ENCODE measurements at regions not wholly inside any gene's neighbourhood (a gene's known extent, or its start where the extent isn't known, plus 50 kb on each side); places are given as distances from the start of the nearest gene placed in this dataset.

- ATAC-seq, result no peak
- H3K4me3 Mint-ChIP-seq, result no peak overlapping the region
- no peak for DNase-seq
- no peaks in the 10 kb centered on the region for H3K36me3 Mint-ChIP-seq (ENCODE audit: low read depth)
- no peak overlapping the region for H3K27ac Mint-ChIP-seq
- H3K27me3 Mint-ChIP-seq, result peaks cover 8% of the 10 kb centered on the region
- peaks cover 4% of the 10 kb centered on the region for H3K4me1 Mint-ChIP-seq
- no peaks in the 10 kb centered on the region for H3K9me3 Mint-ChIP-seq
Observed at GRCh38 chr3:150110097-150110496, 139.4 kb upstream of the PFN2 start.

- H3K9me3 Mint-ChIP-seq, result no peaks in the 10 kb centered on the region
Observed at GRCh38 chr3:150107429-150108175, 136.9 kb upstream of the PFN2 start.

DNA sequence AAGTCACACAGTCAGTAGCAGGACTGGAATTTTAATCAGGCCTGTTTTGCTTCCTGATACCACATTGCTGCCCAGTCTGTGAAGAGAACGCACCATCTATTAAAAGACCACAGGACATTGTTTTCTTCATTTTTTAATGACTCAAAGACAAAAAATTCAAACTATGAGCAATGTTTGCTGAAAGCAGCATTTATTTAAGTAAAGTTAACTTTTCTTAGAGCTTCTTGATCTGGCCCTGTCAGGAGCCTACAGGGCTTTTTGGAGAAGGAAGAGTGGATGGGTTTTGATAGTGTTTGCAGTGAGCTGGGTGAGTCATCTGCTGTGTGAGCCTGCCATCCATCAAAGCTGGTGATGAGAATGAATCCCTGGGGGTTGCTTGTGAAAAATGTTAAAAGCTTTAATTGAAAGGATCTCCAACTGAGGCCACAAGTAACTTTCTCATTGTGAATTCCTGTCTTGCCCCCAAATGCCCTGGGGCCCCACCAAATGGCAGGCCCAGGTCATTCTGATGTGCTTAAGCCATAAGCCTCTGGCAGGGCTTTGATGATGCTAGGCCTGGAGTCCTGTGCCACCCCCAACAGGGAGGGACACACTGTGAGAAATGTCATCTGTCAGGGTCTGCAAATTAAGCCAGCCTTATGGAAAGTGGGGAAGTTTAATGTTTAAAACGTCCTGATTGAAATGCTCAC, 136.2 kb upstream of the PFN2 start:
- no peak overlapping the region for H3K27ac Mint-ChIP-seq
- H3K27me3 Mint-ChIP-seq, result peaks cover 1% of the 10 kb centered on the region
- H3K36me3 Mint-ChIP-seq (ENCODE audit: low read depth), result no peaks in the 10 kb centered on the region
- H3K4me1 Mint-ChIP-seq, result no peaks in the 10 kb centered on the region
- ATAC-seq (no peak), DNase-seq (no peak)
- H3K9me3 Mint-ChIP-seq, result no peaks in the 10 kb centered on the region
- no peak overlapping the region for H3K4me3 Mint-ChIP-seq

More at GRCh38 chr3:150107429-150108175, 136.9 kb upstream of the PFN2 start:
- H3K36me3 Mint-ChIP-seq (ENCODE audit: low read depth), result no peaks in the 10 kb centered on the region
- no peak overlapping the region for H3K4me3 Mint-ChIP-seq
- H3K27me3 Mint-ChIP-seq, result peaks cover 2% of the 10 kb centered on the region
- ATAC-seq, result no peak
- no peaks in the 10 kb centered on the region for H3K4me1 Mint-ChIP-seq
- DNase-seq, result no peak
- H3K27ac Mint-ChIP-seq, result no peak overlapping the region

- Mint-ChIP-seq H3K27me3 (peaks cover 5% of the 10 kb centered on the region), H3K27ac (no peak overlapping the region), H3K36me3 (ENCODE audit: low read depth) (no peaks in the 10 kb centered on the region), H3K9me3 (peaks cover 3% of the 10 kb centered on the region), H3K4me3 (no peak overlapping the region), H3K4me1 (no peaks in the 10 kb centered on the region)
- no peak for ATAC-seq
- no peak for DNase-seq
Observed at GRCh38 chr3:150105886-150106612, 135.4 kb upstream of the PFN2 start.

DNA sequence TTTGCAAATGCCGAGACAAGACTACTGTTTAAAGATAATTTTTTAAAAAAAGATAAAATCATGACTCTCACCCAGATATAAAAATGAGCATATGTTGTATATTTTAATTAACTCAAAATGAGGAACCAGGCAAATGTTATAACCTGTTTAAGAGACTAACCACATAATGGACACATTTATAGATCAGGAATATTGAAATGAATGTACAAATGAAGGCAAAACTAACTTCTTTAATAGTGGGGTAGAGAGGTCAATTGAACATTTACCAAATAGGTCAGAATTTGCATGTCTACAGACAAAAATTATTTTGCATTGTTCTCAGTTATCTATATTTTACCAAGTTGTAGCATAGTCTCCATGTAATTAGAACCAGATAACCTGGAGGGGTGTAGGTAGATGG, 134.3 kb upstream of the PFN2 start:
- H3K27me3 Mint-ChIP-seq, result peaks cover 10% of the 10 kb centered on the region
- ATAC-seq (no peak), DNase-seq (no peak)
- H3K4me1 Mint-ChIP-seq, result no peaks in the 10 kb centered on the region
- H3K36me3 Mint-ChIP-seq (ENCODE audit: low read depth), result no peaks in the 10 kb centered on the region
- H3K9me3 Mint-ChIP-seq, result peaks cover 3% of the 10 kb centered on the region
- H3K4me3 Mint-ChIP-seq, result no peak overlapping the region
- no peak overlapping the region for H3K27ac Mint-ChIP-seq

GRCh38 chr3:150104564-150104963, 133.9 kb upstream of the PFN2 start:
- Mint-ChIP-seq H3K4me1 (no peaks in the 10 kb centered on the region), H3K4me3 (no peak overlapping the region), H3K36me3 (ENCODE audit: low read depth) (no peaks in the 10 kb centered on the region), H3K27ac (no peak overlapping the region), H3K9me3 (peaks cover 3% of the 10 kb centered on the region), H3K27me3 (peaks cover 10% of the 10 kb centered on the region)
- ATAC-seq (no peak), DNase-seq (no peak)

DNA sequence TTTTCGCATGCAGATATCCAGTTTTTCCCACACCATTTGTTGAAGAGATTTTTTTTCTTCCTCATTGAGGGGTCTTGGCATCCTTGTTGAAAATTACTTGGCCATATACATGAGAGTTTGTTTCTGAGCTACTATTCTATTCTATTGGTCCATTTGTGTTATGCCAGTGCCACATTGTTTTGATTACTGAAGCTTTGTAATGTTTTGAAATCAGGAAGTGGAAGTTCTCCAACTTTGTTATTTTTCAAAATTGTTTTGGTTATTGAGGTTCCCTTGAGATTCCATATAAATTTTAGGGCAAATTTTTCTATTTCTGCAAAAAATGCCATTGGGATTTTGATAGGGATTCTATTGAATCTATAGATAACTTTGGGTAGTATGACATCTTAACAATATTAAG, 130.3 kb upstream of the PFN2 start:
- no peak for DNase-seq
- Mint-ChIP-seq H3K4me1 (peaks cover 18% of the 10 kb centered on the region), H3K4me3 (no peak overlapping the region), H3K27ac (no peak overlapping the region), H3K36me3 (ENCODE audit: low read depth) (no peaks in the 10 kb centered on the region), H3K27me3 (peaks cover 10% of the 10 kb centered on the region), H3K9me3 (peaks cover 3% of the 10 kb centered on the region)
- no peak for ATAC-seq

- Mint-ChIP-seq H3K27me3 (peaks cover 10% of the 10 kb centered on the region), H3K36me3 (ENCODE audit: low read depth) (no peaks in the 10 kb centered on the region), H3K27ac (no peak overlapping the region), H3K4me3 (no peak overlapping the region), H3K9me3 (peaks cover 3% of the 10 kb centered on the region), H3K4me1 (peaks cover 18% of the 10 kb centered on the region)
- DNase-seq, result no peak
- ATAC-seq, result no peak
Observed at GRCh38 chr3:150098621-150099020, 127.9 kb upstream of the PFN2 start.

DNA sequence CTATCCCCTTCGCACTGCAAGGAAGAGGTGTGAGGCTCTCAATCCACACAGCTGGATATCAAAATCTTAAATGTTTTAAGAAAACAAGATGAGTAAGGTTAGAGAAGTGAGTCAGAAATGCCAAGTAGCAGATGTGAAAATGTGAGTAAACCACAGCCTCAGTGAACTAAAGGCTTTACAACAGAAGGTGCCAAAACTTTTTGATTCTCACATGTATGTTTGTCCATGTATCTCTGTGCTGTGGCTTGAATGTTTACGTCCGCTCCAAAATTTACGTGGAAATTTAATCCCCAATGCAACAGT, 126.8 kb upstream of the PFN2 start:
- DNase-seq (no peak), ATAC-seq (peak; percentile 82)
- Mint-ChIP-seq H3K27ac (no peak overlapping the region), H3K9me3 (peaks cover 3% of the 10 kb centered on the region), H3K36me3 (ENCODE audit: low read depth) (no peaks in the 10 kb centered on the region), H3K4me1 (peaks cover 18% of the 10 kb centered on the region), H3K4me3 (no peak overlapping the region), H3K27me3 (peaks cover 16% of the 10 kb centered on the region)

- no peak for ATAC-seq
- Mint-ChIP-seq H3K4me1 (peaks cover 18% of the 10 kb centered on the region), H3K9me3 (peaks cover 3% of the 10 kb centered on the region), H3K27ac (no peak overlapping the region), H3K4me3 (no peak overlapping the region), H3K27me3 (peaks cover 15% of the 10 kb centered on the region), H3K36me3 (ENCODE audit: low read depth) (no peaks in the 10 kb centered on the region)
- DNase-seq, result no peak
Observed at GRCh38 chr3:150096700-150097587, 126.2 kb upstream of the PFN2 start.

DNA sequence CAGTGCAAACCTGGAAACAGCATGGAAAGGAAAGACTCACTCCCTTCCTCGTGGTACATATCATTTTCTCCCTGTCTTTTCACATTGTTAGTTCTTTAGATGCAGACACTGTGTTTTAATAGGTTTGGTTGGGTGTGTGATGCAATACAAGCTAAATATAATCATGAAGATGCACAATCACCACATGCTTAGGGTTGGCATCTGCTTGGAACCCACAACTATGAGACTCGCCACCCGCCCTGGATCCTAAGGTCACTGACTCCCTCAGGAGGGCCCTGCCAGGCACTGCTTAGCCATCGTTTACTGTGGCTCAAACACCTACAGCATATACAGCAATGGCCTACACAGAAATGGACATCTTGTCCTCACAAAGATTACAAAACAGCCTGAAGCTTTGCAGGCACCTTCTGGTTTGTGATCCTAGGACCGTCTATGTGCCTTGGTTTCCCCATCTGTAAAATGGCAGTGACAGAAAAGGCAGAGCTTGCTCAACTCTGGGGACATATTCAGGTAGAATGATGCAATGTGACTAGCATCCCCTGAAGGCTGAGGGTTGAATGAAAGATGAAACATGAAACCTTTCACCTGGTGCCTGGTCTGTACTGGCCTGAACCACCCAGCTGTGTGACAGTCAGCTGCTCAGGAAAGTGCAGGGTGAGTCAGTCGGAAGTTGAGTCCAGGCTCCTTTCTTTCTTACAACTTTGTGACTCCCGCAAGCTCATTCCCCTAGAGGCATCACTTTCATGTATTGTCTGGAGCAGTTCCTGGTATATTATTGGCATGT, 123.6 kb upstream of the PFN2 start:
- peaks cover 18% of the 10 kb centered on the region for H3K4me1 Mint-ChIP-seq
- ATAC-seq (no peak), DNase-seq (no peak)
- H3K27me3 Mint-ChIP-seq, result peaks cover 7% of the 10 kb centered on the region
- no peak overlapping the region for H3K4me3 Mint-ChIP-seq
- H3K9me3 Mint-ChIP-seq, result no peaks in the 10 kb centered on the region
- no peaks in the 10 kb centered on the region for H3K36me3 Mint-ChIP-seq (ENCODE audit: low read depth)
- H3K27ac Mint-ChIP-seq, result no peak overlapping the region

- H3K27me3 Mint-ChIP-seq, result peaks cover 10% of the 10 kb centered on the region
- no peaks in the 10 kb centered on the region for H3K9me3 Mint-ChIP-seq
- ATAC-seq (no peak), DNase-seq (no peak)
- no peaks in the 10 kb centered on the region for H3K36me3 Mint-ChIP-seq (ENCODE audit: low read depth)
- H3K27ac Mint-ChIP-seq, result no peak overlapping the region
- no peak overlapping the region for H3K4me3 Mint-ChIP-seq
- peaks cover 3% of the 10 kb centered on the region for H3K4me1 Mint-ChIP-seq
Observed at GRCh38 chr3:150091626-150092025, 120.9 kb upstream of the PFN2 start.

- Mint-ChIP-seq H3K4me1 (no peaks in the 10 kb centered on the region), H3K9me3 (no peaks in the 10 kb centered on the region), H3K27me3 (peaks cover 10% of the 10 kb centered on the region), H3K4me3 (no peak overlapping the region), H3K27ac (no peak overlapping the region), H3K36me3 (ENCODE audit: low read depth) (no peaks in the 10 kb centered on the region)
- ATAC-seq (no peak), DNase-seq (no peak)
Observed at GRCh38 chr3:150090877-150091276, 120.2 kb upstream of the PFN2 start.

DNA sequence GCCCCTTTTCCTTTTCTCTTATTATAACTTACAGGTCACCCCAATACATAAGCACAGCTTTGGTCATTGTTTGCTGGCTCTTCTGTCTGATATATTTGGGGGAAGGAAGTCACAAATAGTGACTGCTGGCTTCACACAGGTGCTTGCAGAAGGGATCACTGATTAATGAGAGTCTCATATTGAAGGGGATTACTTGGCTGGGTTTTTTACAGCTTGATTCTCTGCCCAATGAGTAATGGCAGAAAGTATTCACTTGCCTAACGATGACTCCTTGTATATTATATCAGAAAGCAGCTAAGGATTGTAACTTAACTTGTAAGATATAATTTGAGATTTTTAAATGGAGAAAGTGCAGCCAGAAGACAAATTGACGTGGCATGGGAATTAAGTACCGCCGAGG, 119.3 kb upstream of the PFN2 start:
- Mint-ChIP-seq H3K4me3 (no peak overlapping the region), H3K4me1 (no peaks in the 10 kb centered on the region), H3K27me3 (peaks cover 11% of the 10 kb centered on the region), H3K36me3 (ENCODE audit: low read depth) (no peaks in the 10 kb centered on the region), H3K9me3 (no peaks in the 10 kb centered on the region), H3K27ac (no peak overlapping the region)
- ATAC-seq (no peak), DNase-seq (no peak)
